DMS79 (cell line): ENCODE measurements at regions not wholly inside any gene's neighbourhood (a gene's known extent, or its start where the extent isn't known, plus 50 kb on each side); places are given as distances from the start of the nearest gene placed in this dataset.
"Not testable (repeated sequence)": the region's sequence is repeated elsewhere in the genome, so short reads cannot be mapped to it uniquely, and the experiment has no call there.

Source experiments
- DNase-seq: peaks from one replicate; lab custom pipeline; 2025; lab: John Stamatoyannopoulos, UW

DNA sequence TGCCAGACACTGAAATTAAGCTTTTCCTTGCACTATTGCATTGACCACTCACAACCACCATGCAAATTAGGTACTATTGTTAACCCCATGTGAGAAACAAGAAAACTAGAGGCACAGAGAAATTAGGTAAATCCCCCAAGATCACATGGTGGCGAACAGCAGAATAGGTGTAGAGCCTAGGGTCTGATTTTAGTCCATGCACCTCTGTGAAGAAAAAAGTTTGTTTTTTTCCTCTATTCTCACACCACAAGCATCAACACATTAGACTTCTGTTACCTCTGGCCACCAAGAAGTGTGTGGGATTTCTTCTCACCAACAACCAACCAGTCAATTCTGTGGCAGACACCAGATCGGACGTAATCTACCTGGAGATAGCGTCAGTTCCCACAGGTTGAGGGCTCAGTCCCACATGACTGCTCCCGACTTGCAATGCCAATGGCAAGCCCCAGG lies 391.9 kb downstream of the COG6 start:
- no peak for DNase-seq

DNA sequence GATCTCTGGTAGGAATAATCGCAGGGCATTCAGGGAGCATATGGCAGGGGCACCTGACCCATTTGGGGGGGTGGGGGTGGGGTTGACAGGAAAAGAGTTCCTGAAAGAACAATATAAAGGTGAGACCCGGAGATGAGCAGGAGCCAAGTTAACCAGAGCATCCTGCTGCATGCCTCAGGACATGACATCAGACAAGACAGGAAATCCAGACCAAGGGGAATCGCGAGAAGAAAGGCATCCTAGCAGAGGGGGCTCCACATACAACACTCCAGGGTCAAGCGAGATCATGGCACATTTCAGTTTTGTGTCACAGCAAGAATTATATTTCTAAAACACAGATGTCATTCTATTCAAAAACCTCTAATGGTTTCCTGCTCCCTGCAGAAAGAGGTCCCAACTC lies 393.1 kb downstream of the COG6 start:
- DNase-seq: no peak

DNA sequence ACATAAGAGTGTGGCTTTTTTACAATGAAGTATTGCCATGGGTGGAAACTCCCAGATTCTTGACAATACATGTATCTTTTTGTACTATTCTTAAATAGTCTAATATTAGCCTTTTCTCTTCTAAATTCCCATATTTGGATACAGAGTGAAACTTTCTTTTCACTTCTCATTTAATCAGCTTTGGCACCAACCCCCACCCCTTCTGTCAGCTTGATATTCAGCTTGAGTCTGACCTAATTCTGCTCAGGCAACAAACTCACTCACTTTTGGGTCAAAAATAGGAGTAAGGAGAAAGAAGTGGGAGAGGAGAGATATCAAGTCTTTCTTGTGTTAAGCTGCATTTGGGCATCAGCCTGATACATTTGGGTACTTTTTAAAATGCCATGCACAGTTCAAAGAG lies 397.5 kb downstream of the COG6 start:
- DNase-seq: no peak

DNA sequence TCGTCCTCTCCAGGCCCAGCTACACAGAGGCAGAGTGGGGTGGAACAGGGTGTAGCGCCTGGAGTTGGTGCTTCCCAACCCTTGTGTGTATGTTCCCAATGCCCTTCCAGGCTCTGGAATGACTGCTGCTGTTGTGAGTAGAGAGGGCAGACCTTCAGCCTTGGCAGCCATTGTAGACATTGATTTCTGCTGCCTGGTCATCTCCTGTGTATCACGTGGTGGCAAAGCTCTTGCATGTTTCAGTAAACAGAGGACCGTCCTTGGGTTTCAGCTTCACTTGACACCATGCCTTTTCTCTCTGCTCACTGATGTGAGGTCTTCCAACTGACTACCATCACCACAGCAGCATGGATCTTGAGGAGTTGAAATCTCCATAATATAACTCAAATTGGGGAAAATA lies 397.9 kb downstream of the COG6 start:
- DNase-seq: no peak

DNA sequence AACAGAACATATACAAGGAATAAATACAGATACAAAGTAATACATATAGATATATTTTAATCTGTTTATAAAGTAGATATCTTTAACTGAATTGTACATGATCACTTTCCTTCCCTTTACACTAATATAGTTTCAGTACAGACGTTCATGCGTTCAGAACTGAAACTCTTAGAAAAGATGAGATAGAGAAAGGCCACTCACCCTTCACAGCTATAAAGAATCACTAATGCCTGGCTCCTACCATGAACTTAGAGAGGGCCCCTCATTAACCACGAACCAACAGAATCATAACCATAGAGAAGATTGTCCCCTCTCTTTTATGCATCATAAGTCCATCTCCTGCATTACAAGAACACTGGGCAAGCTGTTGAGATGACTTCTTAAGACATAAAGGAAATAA lies 399.0 kb downstream of the COG6 start:
- not testable (repeated sequence) for DNase-seq

DNA sequence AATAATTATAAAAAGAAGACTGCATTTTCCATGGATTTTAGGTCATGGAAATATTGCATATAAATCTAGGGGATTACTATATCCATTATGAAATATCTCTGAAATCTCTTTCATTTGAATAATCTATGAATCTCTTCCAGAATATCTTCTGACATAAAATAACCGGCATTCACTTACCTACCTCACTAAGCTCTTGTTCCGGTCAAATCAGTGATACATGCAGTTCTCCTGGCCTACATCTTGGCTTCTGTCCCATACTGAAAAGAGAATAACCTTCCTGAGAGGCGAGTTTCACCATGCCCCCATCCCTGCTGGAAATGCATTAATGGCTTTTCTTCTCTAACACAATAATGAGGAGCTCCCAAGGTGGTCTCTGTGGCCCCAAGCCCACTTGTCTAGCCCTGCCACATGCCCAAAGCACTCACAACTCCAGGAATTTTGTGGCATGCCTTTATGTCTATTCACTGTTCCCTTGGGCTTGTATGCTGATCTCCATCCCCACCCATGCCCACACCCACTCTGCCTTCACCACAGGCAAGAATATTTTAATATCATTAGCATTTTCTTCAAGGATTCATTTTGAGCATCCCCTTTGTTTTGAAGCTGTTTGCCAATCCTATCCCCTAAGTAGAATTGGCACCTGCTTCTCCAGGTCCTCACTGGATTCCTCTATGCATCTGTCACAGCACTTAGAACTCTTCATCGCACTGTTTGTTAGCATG lies 401.6 kb downstream of the COG6 start:
- no peak for DNase-seq

DNA sequence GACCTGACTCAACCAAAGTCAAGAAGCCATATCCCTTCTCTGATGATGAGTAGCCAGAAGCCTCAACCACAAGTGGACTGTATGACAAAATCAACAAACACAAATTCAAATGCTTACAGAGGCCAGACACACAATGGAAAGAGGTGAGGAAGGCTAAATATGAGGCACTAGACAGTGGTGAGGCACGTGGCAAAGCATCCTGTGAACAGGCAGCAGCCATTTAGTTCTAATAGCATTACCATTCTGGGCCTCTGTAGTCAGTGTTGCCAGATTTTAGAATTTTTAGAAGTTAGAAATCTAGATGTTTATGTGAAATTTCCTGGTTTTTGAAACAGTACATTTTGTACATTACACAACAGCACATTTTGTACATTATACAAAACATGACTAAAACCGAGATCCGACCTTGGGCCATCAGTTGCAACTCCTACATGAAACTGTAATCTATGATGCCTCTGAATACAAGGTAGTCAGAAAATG lies 403.3 kb downstream of the COG6 start:
- no peak for DNase-seq

DNA sequence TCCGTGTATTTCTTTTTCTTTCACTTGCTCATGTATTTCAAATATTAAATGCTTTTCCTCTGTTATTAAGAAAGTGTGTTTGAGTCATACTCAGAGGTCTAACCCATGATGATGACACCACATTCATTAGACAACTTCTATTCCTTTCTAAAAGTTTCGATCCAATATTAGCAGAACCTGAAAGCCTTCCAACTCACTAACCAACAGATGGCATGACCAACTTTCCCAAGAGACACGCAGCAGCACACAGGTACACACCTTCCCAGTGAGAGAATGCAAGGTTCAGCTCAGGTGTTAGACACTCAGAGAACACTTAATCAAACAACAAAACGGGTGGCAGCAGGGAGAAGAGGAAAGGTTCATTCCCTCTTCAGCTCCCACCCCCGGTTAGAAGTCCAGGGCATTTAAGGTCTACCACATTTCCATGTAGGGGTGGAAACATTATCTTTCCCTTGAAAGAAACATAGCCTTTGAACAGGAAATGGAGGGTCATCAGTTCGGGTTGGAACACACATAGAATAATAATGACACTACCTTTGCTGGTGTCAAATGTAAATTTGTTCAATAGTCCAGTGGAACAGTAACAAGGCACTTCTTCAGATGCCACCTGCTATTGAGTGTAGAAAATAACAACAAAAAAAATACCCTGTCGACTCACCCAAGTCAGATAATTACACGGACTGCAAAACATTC lies 404.2 kb downstream of the COG6 start:
- no peak for DNase-seq

DNA sequence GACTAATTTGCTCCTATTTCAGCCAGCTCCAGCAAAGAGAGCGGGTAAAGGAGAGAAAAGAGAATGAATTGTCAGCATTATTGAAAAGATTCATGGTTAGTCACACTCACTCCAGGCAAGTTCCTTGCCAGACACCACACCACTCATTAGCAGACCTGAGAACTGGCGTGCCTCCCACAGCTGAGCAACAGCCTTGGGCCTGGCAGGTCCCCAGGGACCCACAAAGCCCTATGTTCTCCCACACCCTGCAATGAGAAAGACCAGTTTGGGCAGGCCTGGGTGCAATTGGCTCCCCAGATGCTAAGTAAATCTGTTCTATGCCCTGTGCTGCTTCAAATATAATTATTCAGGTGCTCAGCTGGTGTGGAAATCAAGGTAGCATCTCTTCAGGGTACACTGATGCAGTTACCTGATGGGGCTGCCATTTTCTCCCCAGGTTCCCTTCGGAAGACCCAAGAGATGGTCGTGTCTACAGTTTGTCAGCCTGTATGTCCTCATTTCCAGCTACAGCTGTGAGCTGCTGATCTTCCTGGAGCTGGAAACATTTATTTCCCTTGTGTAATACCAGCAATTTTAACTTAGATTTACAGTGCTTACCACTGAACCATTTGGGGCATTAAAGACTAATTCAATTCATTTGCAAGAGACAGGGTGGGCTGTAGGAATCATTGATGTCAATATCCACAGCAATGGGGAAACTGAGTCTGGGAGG lies 405.0 kb downstream of the COG6 start:
- DNase-seq: peak; percentile 47

DNA sequence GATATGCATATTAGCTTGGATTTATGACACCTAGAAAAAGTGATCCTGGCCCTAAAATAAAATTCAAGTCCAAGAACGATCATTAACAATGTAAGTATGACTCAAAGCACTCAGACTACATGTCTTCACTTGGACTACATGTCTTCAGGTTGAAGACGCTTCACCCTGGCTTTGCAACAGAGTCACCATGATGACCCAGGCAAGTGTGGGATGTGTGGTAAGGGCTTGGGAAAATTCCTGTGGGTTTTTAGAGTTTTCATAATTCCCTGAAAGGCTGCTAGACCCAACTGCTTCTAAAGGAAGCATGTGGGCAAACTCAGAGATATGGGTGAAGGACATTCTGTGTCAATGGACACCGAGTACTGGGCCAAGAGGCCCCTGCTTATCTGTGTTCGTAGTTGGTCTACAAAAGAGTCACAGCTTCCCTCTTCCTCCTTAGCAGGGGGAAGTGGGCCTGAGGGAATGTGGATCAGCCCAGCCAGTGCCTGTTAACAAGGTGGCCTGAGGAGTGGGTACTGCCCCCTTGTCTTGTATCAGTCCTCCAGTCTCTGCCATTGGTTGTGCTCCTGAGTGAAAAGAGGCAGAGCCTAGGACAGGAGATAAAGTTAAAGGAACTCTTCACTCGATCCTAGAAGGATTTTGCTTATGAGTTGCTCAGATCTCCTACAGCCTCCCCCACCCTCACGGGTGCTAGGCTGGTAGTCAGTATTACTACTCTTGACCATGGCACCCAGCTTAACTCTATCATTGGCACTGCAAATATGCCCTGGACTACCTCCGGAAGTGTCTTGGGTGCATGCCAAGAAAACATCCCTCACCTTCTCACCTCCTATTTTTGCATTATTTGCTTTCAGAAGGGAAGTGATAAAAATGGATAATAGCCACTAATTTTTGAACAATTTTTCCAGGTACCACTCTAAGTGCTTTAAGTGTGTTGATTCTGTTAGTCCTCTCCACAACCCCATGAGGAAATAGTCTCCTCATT lies 406.3 kb downstream of the COG6 start:
- no peak for DNase-seq

DNA sequence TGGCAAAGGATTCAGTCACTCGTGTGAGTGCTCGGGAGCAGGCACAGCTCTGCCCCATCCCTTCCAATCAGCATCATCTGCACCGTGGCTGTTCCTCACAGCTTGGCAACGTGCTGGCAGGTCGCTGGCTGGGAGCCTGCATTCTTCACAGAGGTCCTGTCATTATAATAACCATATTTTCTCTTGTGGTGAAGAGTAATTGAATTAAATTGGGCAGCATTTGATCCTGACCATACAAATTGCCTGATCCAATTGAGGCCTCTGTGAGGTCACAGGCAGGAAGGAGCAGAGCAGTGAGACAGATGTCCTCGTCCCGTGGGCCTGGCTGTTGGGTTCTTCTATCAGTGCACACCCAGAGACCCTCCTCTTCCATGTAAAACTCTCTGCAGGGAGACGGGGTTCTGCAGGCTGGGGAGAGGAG lies 407.8 kb downstream of the COG6 start:
- DNase-seq: no peak

DNA sequence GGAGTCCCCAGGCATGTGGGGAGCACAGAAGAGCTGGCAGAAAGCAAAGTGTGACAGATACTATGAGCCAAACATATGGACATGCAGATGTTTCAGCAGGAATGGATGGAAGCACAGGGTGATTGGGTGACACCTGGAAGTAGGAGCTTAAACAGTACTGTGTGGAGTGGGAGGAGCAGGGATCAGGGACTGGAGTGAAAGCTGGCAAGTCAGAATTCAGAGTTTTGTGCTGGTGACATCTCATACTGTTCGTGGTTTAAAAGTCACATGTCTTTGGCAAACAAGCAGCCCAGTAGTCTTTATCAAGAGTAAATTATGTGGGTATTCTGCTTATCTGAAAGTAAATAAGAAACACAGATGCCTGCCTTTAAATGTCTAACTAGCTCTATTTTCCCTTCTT lies 408.2 kb downstream of the COG6 start:
- no peak for DNase-seq

DNA sequence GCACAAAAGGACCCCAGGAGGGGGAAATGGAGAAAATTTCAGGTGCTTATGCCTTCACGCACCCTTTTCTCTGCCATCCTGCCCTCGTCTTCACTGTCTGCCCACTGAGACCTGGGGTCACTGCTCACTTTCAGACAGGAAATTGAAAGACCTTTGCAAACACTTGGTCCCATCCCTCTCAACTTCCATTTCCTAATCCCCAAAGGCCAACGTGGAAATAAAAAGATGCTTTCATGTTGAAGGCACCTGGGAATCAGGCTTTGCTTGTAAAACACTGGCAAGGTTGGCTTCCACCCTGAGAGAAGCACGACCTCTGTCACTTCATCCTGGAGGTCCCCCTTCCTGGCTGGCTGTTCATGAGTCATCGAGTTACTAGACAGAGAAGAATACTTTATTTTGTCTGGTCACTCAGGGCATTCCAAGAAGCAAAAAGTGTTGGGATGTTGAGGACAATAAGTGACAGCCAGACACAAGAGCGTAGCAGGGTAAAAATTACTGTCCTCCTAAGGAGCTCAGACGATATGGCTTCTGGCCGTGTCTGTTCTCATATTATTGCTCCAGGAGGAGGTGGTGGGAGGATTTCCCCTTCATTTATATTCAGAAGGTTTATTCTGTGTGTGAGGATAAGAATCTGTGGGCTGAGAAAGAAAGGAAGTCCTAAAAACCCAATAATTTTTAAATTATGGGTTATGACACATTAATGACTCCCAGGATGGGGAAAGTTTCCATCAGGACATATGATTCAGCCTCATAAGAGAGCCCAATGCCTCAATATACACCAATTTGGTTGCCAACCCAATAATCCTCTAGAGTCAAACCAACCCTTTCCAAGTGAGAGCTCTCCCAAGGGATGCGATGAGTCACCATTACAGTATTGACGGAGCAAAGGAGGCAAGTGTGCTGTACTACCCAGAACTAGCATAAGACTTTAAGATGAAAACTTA lies 409.0 kb downstream of the COG6 start:
- no peak for DNase-seq

DNA sequence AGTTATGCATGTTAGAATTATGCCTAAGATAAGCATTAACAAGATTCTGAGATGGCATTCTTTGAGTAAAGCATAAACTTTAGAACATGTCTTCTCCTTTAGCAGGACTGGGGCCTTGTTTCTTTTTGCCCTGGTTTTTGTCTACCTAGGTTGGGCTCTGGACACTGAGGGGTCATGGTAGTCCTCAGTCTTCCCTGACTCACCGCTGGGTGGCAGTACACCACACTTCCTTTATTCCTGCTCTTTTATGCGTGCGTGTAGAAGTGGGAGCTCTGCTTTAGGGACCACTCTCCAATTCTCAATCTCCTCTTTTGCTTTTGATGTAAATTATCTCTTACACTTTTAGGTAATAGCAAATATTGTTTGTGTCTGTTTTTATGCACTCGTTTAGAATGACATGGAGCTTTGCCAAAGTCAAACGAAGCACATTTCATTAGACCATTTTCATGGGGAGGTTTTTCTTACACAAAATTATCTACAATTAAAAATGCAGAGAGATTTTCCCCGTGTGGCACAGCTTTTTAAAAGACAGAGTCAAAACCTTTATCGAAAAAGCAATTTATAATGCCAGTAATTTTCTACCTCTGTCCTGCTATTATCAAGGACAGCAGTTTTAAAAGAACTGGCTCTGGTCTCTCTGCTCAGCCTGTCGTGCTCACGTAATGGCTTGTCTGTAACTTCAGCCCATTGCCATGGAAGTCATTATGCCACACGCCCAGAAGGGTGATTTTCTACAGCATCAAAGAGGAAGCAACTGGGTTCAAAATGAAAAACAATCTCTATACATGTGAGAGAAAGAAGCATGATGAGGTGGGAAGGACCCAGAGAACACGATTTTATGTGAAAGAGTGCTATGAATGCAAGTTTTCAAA lies 413.9 kb downstream of the COG6 start:
- DNase-seq: no peak

DNA sequence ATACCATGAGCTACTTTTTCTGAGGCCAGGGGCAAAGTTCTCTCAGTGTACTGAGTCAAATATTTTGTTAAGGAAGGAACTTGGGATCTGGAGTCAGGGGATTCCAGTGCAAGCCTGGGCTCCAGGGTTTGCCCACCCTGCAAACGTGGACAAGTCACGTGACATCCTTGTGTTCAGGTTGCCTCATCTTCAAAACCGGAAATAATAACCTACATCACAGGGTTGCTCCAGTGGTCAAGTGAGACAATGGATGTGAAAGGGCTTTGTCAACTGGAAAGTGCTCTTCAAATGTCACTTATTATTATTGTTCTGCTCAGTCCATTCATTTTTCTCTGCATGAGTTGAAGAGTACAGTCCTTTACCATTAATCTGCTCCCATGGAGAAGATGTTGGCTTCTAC lies 414.9 kb downstream of the COG6 start:
- no peak for DNase-seq

DNA sequence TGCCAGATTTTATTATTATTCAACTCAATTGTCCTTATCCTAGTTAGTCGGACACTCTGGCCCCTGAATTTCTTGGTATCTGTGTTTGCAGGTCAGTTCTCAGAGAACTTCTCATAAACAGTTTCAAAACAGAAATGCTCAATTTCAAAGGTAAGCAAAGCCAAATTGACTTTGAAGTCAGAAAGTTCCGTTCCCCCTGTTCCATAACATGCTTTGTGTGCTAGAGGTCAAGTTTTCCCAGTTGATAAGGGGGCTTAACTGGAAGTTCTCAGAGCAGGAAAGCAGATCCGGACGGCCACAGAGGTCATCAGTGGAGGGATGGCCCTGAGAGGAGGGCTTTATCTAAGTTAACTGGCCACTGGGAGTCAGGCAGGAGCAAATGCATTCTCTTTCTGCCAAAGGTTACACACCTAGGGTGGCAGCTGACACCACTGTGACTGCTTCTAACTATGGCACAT lies 417.2 kb downstream of the COG6 start:
- DNase-seq: no peak

DNA sequence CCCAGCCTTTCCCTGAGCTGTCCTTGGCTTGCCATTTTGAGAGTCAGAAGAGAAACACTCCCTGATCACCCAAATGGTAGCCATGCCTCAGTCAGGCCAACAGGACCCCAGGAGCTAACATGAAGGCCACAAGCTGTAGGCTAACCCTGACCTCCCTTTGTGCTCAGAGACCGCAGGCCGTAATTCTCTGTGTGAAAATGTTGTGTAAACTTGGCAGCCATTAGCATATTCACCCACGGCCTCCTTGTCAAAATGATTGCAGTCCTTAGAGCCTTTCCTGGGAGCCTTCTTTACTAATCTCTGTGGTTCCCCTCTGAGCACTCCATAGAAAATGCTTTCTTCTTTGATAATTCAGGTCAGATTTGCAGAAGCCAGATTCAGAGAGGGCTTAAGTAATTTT lies 418.9 kb downstream of the COG6 start:
- no peak for DNase-seq

DNA sequence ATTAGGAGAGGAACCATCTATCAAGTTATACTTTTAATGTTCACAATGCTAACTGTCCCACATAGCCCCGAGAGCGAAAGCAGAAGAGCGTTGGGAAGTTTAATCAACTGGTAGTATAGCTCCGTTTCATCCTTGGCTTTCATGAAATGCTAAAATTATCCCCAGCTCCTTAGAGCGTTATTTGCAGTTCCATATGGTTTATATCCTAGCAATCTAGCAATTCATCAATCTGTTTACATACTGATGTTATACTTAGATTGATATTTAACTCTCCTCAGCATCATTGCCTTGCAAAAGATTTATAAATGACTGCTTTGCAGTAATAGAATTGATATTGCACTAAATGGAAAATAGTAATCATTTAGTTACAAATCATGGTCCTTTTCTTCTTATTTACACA lies 419.8 kb downstream of the COG6 start:
- no peak for DNase-seq

DNA sequence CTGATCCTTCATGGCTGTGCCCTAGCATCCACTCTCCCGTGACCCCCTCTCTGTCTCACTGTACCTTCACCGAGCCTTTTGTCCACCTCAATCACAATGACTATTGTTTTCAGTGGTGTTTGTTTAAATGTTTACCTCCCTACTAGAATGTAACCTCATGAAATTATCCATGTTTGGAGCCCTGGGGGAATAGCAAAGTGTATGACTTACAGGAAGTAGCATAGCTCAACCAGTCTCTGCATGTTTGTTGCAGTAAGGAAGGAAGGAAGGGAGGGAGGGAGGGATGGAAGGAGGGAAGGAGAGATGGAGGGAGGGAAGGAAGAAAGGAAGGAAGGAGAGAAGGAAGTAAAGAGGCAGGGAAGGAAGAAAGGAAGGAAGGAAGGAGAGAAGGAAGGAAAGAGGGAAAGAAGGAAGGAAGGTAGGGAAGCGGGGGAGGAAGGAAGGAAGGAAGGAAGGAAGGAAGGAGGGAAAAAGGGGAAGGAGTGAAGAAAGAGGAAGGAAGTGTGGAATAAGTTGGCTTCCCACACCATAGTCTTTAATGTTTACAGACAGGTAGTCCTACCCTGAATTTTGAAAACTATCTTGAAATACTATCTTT lies 421.4 kb downstream of the COG6 start:
- DNase-seq: no peak
